Mucosa of rectum (tissue), 2 donors: ENCODE measurements at regions not wholly inside any gene's neighbourhood (a gene's known extent, or its start where the extent isn't known, plus 50 kb on each side); places are given as distances from the start of the nearest gene placed in this dataset.

ENCODE experiments used
- H3K27ac ChIP-seq, 2 donors: one replicate each; pipeline ENCODE4 v1.7.0; 2013; ENCODE audit warnings: inconsistent platforms in 2 of 2, low read depth in 2 of 2, low read length in 2 of 2
- H3K27me3 ChIP-seq, 2 donors: one replicate each; pipeline ENCODE4 v1.7.0; 2013; ENCODE audit warnings: low read length in 2 of 2; ENCODE audit not compliant: control insufficient read depth in 2 of 2, insufficient read depth in 2 of 2
- H3K36me3 ChIP-seq, 2 donors: one replicate each; pipeline ENCODE4 v1.7.0; 2013; ENCODE audit warnings: low read length in 2 of 2; ENCODE audit not compliant: control insufficient read depth in 2 of 2, insufficient read depth in 2 of 2
- H3K4me1 ChIP-seq, 2 donors: one replicate each; pipeline ENCODE4 v1.7.0; 2013; ENCODE audit warnings: low read length in 2 of 2, mild to moderate bottlenecking in 1 of 2; ENCODE audit not compliant: control insufficient read depth in 2 of 2, insufficient read depth in 2 of 2
- H3K4me3 ChIP-seq, 2 donors: one replicate each; pipeline ENCODE4 v1.7.0; 2013; ENCODE audit warnings: low read length in 2 of 2
- H3K9ac ChIP-seq, 2 donors: one replicate each; pipeline ENCODE4 v1.7.0; 2013; ENCODE audit warnings: low read length in 2 of 2, low read depth in 1 of 2, mild to moderate bottlenecking in 1 of 2
- H3K9me3 ChIP-seq, 2 donors: one replicate each; pipeline ENCODE4 v1.7.0; 2013; ENCODE audit warnings: low read length in 2 of 2; ENCODE audit not compliant: control insufficient read depth in 2 of 2
- donor health status: healthy.
- donor health status: Normal muscosa, but diverticular disease.

DNA sequence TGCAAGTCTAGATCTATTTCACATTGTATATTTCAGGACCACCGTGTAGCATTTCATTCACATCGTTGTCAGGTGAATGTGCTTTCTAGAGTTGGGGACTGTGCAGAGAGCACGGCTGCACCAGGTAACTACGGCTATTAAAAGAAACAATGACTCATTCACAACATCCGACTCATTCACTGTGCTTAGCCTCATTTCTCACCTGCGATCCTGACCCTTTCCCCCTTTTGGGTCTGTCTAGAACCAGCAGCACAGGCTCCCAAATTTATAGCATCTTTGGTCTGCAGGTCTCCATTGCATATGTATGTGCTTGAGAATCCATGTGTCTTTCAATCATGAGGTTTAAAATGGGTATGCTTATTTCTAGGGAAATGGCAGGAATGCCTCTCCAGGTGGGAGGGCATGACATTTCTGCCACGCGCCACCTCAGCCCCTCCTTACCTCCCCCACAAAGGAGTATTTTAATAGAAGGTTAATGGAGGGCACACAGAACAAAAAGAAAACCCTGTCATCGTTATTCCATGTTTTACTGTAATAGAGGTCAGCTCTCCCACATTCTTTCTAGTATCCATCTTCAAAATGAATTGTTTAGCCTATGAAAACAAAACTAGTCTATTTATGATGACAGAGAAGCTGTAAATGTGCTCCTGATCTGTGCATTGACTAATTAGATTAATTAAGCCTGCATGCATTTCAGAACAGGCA is 246.7 kb upstream of the EPHA4 start:
- Histone ChIP-seq H3K36me3 (no peaks in the 10 kb centered on the region), H3K4me3 (no peak overlapping the region), H3K27me3 (no peaks in the 10 kb centered on the region), H3K27ac (no peak overlapping the region), H3K9ac (no peak overlapping the region), H3K9me3 (no peaks in the 10 kb centered on the region), H3K4me1 (no peaks in the 10 kb centered on the region)

DNA sequence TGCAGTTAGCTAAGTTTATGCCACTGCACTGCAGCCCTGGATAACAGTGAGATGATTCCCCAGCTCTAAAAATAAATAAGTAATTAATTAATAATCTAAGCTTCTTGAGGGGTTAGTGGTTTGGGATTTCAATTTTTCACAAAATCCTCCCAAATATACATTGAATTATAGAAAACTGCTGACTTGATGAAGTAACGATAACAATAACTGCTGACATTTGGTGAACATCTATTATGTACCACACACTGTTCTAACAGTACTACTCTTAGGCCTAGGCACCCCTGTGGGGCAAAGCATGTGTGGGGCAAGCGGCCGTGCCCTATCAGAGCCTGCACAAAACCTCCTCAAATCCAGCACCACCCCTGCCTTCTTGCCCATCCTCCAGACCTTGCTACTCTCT is 245.8 kb upstream of the EPHA4 start:
- no peak overlapping the region for H3K27ac ChIP-seq
- H3K4me1 ChIP-seq, result no peaks in the 10 kb centered on the region
- no peak overlapping the region for H3K4me3 ChIP-seq
- no peaks in the 10 kb centered on the region for H3K9me3 ChIP-seq
- no peaks in the 10 kb centered on the region for H3K36me3 ChIP-seq
- H3K27me3 ChIP-seq, result no peaks in the 10 kb centered on the region
- H3K9ac ChIP-seq, result no peak overlapping the region

DNA sequence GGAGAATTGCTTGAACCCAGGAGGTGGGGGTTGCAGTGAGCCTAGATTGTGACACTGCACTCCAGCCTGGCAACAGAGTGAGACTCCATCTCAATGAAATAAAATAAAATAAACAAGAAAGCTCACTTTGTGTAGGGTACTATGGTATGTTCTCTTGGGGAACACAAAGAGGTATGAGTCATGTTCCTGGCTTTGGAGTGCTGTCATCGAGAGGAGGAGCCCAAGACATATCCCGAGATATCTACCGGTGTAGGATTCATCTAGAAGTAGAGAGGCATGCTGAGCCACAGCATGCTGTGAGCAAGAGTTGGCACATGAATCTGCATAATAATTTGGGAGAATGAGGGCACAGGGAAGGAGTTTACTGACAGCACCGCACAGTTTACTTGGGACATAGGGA is 244.9 kb upstream of the EPHA4 start:
- H3K4me1 ChIP-seq, result no peaks in the 10 kb centered on the region
- H3K36me3 ChIP-seq, result no peaks in the 10 kb centered on the region
- no peak overlapping the region for H3K9ac ChIP-seq
- no peak overlapping the region for H3K27ac ChIP-seq
- H3K4me3 ChIP-seq, result no peak overlapping the region
- no peaks in the 10 kb centered on the region for H3K27me3 ChIP-seq
- H3K9me3 ChIP-seq, result no peaks in the 10 kb centered on the region

DNA sequence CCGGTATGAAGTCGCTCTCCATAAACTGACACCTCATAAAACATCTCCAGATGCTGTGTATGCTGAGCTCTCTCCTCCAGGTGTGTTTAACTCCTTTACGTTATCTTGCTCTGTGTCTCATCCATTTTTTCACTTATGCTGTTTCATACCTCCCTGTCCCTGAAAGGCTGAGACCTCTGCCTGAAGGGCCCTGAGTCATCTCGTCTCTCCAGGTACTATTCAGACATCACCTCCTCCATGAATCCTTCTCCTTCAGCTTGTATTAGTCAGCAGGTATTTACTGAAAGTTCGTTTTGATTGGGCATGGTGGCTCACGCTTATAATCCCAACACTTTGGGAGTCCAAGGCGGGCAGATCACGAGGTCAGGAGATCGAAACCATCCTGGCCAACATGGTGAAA is 244.5 kb upstream of the EPHA4 start:
- Histone ChIP-seq H3K27me3 (no peaks in the 10 kb centered on the region), H3K36me3 (no peaks in the 10 kb centered on the region), H3K27ac (no peak overlapping the region), H3K9ac (no peak overlapping the region), H3K9me3 (no peaks in the 10 kb centered on the region), H3K4me1 (no peaks in the 10 kb centered on the region), H3K4me3 (no peak overlapping the region)

DNA sequence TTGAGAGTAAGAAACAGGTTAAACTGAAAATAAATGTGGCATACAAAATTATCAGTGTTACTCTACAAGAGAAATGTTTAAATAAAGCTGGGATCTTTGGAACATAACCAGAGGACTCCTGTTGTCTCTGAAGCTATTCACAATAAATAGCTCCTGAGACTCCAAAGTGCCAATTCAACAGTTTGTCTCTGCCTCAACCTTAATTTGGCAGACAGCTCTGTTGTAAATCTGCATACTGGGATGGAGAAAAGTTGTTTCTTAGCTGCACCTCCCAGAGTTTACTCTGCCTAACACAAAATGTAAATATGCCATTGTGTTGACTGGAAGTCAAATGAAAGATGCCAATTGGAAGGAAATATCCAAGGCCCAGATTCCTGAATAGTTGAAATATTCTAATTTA is 238.5 kb upstream of the EPHA4 start:
- H3K36me3 ChIP-seq, result no peaks in the 10 kb centered on the region
- no peaks in the 10 kb centered on the region for H3K4me1 ChIP-seq
- H3K27me3 ChIP-seq, result no peaks in the 10 kb centered on the region
- H3K4me3 ChIP-seq, result no peak overlapping the region
- no peak overlapping the region for H3K27ac ChIP-seq
- H3K9ac ChIP-seq, result no peak overlapping the region
- no peaks in the 10 kb centered on the region for H3K9me3 ChIP-seq

DNA sequence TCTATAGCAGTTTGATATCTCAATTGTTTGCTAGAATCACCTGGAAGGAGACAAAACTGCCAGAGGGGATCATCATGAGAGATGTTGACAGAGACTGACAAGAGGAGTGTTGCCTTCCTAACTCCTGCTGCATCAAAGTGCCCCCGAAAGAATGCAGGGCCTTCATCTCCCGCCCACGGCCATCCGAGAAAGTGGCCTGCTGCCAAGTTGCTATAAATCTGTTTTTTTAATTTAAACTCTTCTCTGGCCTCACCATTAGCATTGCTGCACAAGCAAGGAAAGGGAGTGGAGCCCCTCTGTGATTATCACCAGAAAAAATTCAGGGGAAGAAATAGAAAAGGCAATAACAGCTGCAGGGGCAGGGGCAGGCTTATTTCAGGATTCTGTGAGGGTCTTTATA is 238.1 kb upstream of the EPHA4 start:
- Histone ChIP-seq H3K4me1 (no peaks in the 10 kb centered on the region), H3K9ac (no peak overlapping the region), H3K36me3 (no peaks in the 10 kb centered on the region), H3K4me3 (no peak overlapping the region), H3K9me3 (no peaks in the 10 kb centered on the region), H3K27ac (no peak overlapping the region), H3K27me3 (no peaks in the 10 kb centered on the region)

DNA sequence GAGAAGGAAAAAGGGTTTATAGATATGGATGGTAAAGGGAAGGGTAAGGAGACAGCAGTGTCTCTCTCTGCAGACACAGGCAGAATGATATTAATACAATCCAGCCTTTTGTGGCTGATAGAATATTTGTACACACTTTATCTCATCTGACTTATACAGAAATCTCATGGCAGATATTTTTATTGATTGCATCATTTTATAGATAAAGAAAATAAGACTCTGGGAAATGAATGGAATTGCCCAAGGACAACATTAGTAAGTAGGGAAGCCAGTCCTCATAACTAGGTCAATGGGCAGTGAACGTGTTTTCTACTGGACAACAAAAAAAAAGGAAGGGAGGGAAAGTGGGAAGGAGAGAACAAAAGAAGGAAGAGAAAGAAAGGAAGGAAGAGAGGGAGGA is 236.4 kb upstream of the EPHA4 start:
- Histone ChIP-seq H3K27ac (no peak overlapping the region), H3K27me3 (no peaks in the 10 kb centered on the region), H3K4me1 (no peaks in the 10 kb centered on the region), H3K4me3 (no peak overlapping the region), H3K9me3 (no peaks in the 10 kb centered on the region), H3K36me3 (no peaks in the 10 kb centered on the region), H3K9ac (no peak overlapping the region)

DNA sequence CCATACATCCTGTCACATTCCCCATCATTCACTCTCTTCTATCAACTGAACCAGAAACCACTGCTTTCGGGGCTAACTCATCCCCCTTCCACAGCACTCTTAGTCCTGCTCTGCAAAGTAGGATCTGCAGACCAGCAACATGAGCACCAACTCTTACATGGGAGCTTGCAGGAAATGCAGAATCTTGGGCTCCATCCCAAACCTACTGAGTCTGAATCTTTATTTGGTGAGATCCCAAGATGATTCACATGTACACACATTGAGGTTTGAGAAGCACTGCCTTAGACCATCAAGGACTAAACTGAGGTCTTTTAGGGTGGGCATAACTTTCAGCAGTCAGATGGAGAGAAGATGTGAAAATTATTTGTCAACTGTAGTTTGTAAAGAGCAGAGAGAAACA is 235.6 kb upstream of the EPHA4 start:
- Histone ChIP-seq H3K27ac (no peak overlapping the region), H3K4me1 (no peaks in the 10 kb centered on the region), H3K27me3 (no peaks in the 10 kb centered on the region), H3K9ac (no peak overlapping the region), H3K9me3 (no peaks in the 10 kb centered on the region), H3K36me3 (no peaks in the 10 kb centered on the region), H3K4me3 (no peak overlapping the region)

DNA sequence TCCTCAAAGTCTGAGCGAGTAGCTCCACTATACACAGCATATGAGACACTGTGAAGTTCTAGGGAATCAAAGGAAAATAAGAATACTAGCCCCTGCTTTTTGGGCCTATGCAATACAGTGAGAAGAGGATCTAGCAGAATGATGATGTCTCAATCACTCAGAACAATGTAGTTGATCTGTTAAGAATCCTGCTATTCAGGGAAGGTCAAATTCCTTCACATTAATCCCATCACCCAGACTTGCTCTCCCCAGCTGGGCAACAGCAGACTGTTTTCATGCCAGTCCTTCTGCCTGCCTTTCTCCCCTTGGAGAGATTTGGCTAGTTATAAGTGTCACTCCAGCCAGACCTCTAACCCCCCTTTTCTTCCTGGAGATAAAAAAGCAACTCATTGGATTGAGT is 230.0 kb upstream of the EPHA4 start:
- no peaks in the 10 kb centered on the region for H3K36me3 ChIP-seq
- no peaks in the 10 kb centered on the region for H3K27me3 ChIP-seq
- no peak overlapping the region for H3K27ac ChIP-seq
- no peak overlapping the region for H3K4me3 ChIP-seq
- no peak overlapping the region for H3K9ac ChIP-seq
- H3K4me1 ChIP-seq, result no peaks in the 10 kb centered on the region
- no peaks in the 10 kb centered on the region for H3K9me3 ChIP-seq

DNA sequence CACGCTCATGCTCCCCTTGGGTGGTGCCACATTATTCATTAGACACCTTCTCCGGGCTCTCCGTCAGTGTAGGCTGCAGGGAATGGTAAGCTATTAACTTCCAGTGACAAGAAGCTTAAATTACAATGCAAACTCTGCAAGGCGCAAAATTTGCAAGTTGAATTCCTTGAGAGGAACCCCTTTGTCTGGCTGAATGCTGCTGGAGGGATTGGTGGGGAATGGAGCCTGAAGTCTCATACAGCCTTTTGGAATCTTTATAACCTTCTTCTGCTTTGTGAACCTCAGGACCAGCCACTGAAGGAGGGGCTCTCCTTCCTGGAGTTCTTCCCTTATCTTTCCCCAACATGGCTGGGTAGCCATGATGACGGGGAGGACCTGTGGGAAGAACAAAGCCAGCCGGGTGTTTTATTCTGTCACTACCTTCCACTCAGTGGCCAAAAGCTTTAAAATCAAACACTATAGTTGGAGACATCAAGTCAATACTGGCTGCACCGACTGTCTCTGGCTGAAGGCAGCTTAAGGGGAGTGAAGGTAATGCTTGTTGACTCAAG is 220.9 kb upstream of the EPHA4 start:
- Histone ChIP-seq H3K9ac (no peak overlapping the region), H3K27ac (no peak overlapping the region), H3K36me3 (no peaks in the 10 kb centered on the region), H3K4me1 (no peaks in the 10 kb centered on the region), H3K27me3 (no peaks in the 10 kb centered on the region), H3K4me3 (no peak overlapping the region), H3K9me3 (no peaks in the 10 kb centered on the region)
